Heart left ventricle (tissue), 16 donors: ENCODE measurements at regions not wholly inside any gene's neighbourhood (a gene's known extent, or its start where the extent isn't known, plus 50 kb on each side); places are given as distances from the start of the nearest gene placed in this dataset.

Experiments
- ATAC-seq, 4 donors: fragments of 200-7000 bp; cut with Tn5 transposase; one replicate each; pipeline ENCODE4 v1.9.1; 2020 to 2022; ENCODE audit warnings: moderate library complexity in 4 of 4, mild to moderate bottlenecking in 3 of 4, moderate number of reproducible peaks in 1 of 4
- DNase-seq, 5 donors: peaks; one replicate each; pipeline ENCODE4 v3.0.0-alpha.2; 2020
- H3K27ac ChIP-seq, 12 donors: fragments of 200-600 bp; sonication (generic) in 4 of 12; one replicate each; pipeline versions ENCODE4 v1.5.0 to v1.8.0; 2016 to 2022; ENCODE audit warnings: mild to moderate bottlenecking in 2 of 12
- H3K27me3 ChIP-seq, 9 donors: fragments of 200-600 bp; sonication (generic) in 2 of 9; one replicate each; pipeline versions ENCODE4 v1.5.1 to v1.8.0; 2016 to 2022; ENCODE audit warnings: mild to moderate bottlenecking in 3 of 9
- H3K36me3 ChIP-seq, 9 donors: fragments of 200-600 bp; sonication (generic) in 2 of 9; one replicate each; pipeline versions ENCODE4 v1.5.0 to v1.8.0; 2018 to 2022; ENCODE audit warnings: mild to moderate bottlenecking in 2 of 9
- H3K4me1 ChIP-seq, 12 donors: fragments of 200-600 bp; sonication (generic) in 4 of 12; one replicate each; pipeline versions ENCODE4 v1.5.0 to v1.8.0; 2016 to 2022; ENCODE audit warnings: mild to moderate bottlenecking in 3 of 12
- H3K4me3 ChIP-seq, 12 donors: fragments of 200-600 bp; sonication (generic) in 4 of 12; one replicate each; pipeline versions ENCODE4 v1.5.0 to v1.8.0; 2017 to 2022; ENCODE audit warnings: mild to moderate bottlenecking in 9 of 12, moderate library complexity in 4 of 12
- H3K9me3 ChIP-seq, 12 donors: fragments of 200-600 bp; sonication (generic) in 4 of 12; one replicate each; pipeline versions ENCODE4 v1.5.0 to v1.8.0; 2016 to 2022; ENCODE audit warnings: mild to moderate bottlenecking in 1 of 12
- POLR2A ChIP-seq, 2 donors: fragments of 450-650 bp; IDR thresholded peaks; one replicate each; pipeline ENCODE4 v1.6.1; 2017; ENCODE audit warnings: antibody characterized with exemption in 2 of 2, mild to moderate bottlenecking in 2 of 2, moderate library complexity in 2 of 2
- WGBS, 4 donors: extraction: QIAGEN DNeasy Blood & Tissue Kit in 2 of 4; methylation state at CpG; one replicate each; pipeline versions ENCODE4 v1.1.5 to v1.1.7; 2013 to 2018; 5-methylcytosine and 5-hydroxymethylcytosine counted together
- intact Hi-C, 10 donors: fragments of 100-400 bp; cut with DNase I; formaldehyde crosslinking; loops; one replicate each; pipeline versions ENCODE4 v1.11.1 to v1.14.2; 2022
- TF ChIP-seq, protein P1 (sequence below), 12 donors: fragments of 200-600 bp; sonication (generic) in 4 of 12; IDR thresholded peaks; one replicate each; pipeline versions ENCODE4 v1.5.0 to v1.8.0; 2018 to 2022; ENCODE audit warnings: antibody characterized with exemption in 12 of 12, mild to moderate bottlenecking in 5 of 12
- donor health status: ischemic (EF 13 %, LVEDD 7.1; RV severe dilation, severe dysfunction).
- donor health status: healthy with polysubstance abuse.
- donor health status: DM: no; HTN: yes; CAD: no.
- donor health status: DM: no; HTN: no; CAD: no.
- donor health status: ischemic (EF 25% LVEDD 6.9; RV normal size, moderate dysfunction).
- donor health status: ischemic (EF 25% LVEDD 5.7; RV mildly dilated, moderate dysfunction).
- donor health status: healthy.
- donor health status: DM: yes; HTN: yes; CAD: no.
- donor health status: ischemic (EF 35%, LVEDD 5.7; RV mildly dilated, moderate dysfunction).
- donor health status: nonischemic (EF 11% LVEDD 7.7; RV severe dilation, severe dysfunction).
- donor health status: DM: yes; HTN: yes; CAD: no.
- donor health status: PGD.
- donor health status: ischemic (EF 29% LVEDD 5.4; RV normal size, mild dysfunction).
- donor health status: nonischemic (EF 23%, LVEDD 6.1; RV moderate dilation, normal function).

DNA sequence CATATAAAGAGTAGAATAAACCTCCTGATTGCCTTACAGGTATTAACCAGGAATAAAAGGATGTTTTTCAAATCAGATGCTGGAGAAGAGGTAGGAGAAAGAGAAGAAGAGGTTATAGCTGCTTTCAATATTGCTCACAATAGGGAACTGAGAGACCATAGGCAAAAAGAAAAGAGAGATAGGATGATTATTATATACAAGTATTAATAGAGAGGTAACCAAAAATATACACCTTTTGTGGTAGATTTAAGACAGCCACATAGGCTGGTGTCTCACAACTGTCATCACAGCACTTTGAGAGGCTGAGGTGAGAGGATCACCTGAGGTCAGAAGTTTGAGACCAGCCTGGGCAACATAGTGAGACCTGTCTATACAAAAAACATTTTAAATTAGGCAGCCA, 119.7 kb downstream of the PSMG1 start:
- ATAC-seq (no peak), DNase-seq (no peak)
- no peak overlapping the region for H3K4me3 ChIP-seq
- no peaks in the 10 kb centered on the region for H3K36me3 ChIP-seq
- no peak overlapping the region for H3K27ac ChIP-seq
- H3K4me1 ChIP-seq: peaks cover 0 to 31% (median 20%) of the 10 kb centered on the region in 12 donors
- H3K27me3 ChIP-seq: no peaks in the 10 kb centered on the region
- H3K9me3 ChIP-seq: peaks cover 0 to 17% (median 2%) of the 10 kb centered on the region in 12 donors
- TF ChIP-seq POLR2A (IDR thresholded peaks at IDR 0.05): no peak
- TF ChIP-seq, protein P1, sequence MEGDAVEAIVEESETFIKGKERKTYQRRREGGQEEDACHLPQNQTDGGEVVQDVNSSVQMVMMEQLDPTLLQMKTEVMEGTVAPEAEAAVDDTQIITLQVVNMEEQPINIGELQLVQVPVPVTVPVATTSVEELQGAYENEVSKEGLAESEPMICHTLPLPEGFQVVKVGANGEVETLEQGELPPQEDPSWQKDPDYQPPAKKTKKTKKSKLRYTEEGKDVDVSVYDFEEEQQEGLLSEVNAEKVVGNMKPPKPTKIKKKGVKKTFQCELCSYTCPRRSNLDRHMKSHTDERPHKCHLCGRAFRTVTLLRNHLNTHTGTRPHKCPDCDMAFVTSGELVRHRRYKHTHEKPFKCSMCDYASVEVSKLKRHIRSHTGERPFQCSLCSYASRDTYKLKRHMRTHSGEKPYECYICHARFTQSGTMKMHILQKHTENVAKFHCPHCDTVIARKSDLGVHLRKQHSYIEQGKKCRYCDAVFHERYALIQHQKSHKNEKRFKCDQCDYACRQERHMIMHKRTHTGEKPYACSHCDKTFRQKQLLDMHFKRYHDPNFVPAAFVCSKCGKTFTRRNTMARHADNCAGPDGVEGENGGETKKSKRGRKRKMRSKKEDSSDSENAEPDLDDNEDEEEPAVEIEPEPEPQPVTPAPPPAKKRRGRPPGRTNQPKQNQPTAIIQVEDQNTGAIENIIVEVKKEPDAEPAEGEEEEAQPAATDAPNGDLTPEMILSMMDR (IDR thresholded peaks at IDR 0.05): no peak
- intact Hi-C loops: loop anchor here in 3 of 10 donors (5.0 to 10.0 kb wide), 3 partner anchors 66 to 329 kb away; no protein-coding TSS in a partner anchor

GRCh38 chr21:39062196-39062595, 121.1 kb downstream of the PSMG1 start:
- Histone ChIP-seq H3K36me3 (no peaks in the 10 kb centered on the region), H3K27me3 (no peaks in the 10 kb centered on the region), H3K4me3 (no peak overlapping the region), H3K4me1 (peaks cover 0 to 20% (median 13%) of the 10 kb centered on the region in 12 donors), H3K27ac (no peak overlapping the region), H3K9me3 (peaks cover 0 to 17% (median 2%) of the 10 kb centered on the region in 12 donors)
- ATAC-seq (peak in 1 of 4 donors; percentile 17), DNase-seq (peak in 1 of 5 donors; percentile 44)
- TF ChIP-seq, protein P1 (IDR thresholded peaks at IDR 0.05): no peak
- no peak for TF ChIP-seq POLR2A (IDR thresholded peaks at IDR 0.05)
- intact Hi-C loops: loop anchor here in 3 of 10 donors (5.0 to 10.0 kb wide), 3 partner anchors 65 to 327 kb away; no protein-coding TSS in a partner anchor
- WGBS, 4 donors: 93 to 100% (median 96%) methylated on average over 4 to 9 of the region's 9 CpGs

DNA sequence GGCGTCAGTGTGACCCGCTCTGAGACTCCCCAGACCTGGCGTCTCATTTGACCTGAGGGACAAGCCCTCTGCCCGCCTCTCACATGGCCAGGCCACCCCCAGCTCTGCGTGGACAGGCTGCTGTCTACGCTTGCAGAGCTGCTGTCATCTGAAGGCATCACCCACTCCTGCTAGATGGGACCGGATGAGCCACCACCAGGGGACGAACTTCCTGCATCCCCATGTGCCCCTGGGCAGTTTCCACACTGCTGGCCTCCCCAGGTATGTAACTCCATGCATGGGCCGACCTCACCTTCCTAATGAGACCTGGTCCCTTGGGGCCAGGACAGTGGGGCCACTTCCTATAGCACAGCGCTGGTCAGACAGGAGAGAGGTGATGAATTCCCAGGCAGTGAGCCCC, 121.5 kb downstream of the PSMG1 start:
- Histone ChIP-seq H3K4me3 (no peak overlapping the region), H3K4me1 (peaks cover 0 to 20% (median 10%) of the 10 kb centered on the region in 12 donors), H3K9me3 (peaks cover 0 to 17% (median 2%) of the 10 kb centered on the region in 12 donors), H3K27ac (no peak overlapping the region), H3K36me3 (no peaks in the 10 kb centered on the region), H3K27me3 (no peaks in the 10 kb centered on the region)
- TF ChIP-seq POLR2A (IDR thresholded peaks at IDR 0.05): no peak
- TF ChIP-seq, protein P1 (IDR thresholded peaks at IDR 0.05): no peak
- intact Hi-C loops: loop anchor here in 3 of 10 donors (5.0 to 10.0 kb wide), 3 partner anchors 64 to 327 kb away; no protein-coding TSS in a partner anchor
- DNase-seq (peak in 1 of 5 donors; percentile 54), ATAC-seq (no peak)
- 91 to 95% (median 94%) methylated on average over 9 to 10 of the region's 10 CpGs for WGBS, 4 donors

DNA sequence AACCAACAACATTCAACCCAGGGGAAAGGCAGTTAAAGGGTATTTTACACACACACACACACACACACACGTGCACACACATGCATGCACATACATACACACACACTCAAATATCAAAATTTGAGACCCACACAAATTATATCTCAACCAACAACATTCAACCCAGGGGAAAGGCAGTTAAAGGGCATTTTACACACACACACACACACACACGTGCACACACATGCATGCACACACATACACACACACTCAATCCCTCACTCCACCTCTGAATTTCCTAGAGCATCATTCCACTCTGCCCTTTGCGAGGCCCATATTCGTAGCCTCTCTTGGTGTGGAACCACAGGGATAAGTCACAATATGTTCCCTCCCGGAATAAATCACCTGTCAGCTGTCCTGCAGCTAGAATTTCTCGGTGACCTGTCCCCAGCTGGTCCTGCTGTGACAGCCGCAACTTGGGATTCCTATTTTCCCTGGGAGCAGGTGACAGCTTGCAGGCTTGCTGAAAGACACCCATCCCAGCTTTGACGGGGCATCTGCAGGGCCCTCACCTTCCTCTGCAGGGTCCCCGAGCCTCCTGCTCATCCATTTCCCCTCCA, 122.7 kb downstream of the PSMG1 start:
- Histone ChIP-seq H3K4me3 (no peak overlapping the region), H3K27me3 (no peaks in the 10 kb centered on the region), H3K27ac (no peak overlapping the region), H3K4me1 (peaks cover 0 to 19% (median 5%) of the 10 kb centered on the region in 12 donors), H3K36me3 (no peaks in the 10 kb centered on the region), H3K9me3 (peaks cover 0 to 17% (median 2%) of the 10 kb centered on the region in 12 donors)
- WGBS, 4 donors: 87 to 96% (median 94%) methylated on average over 9 of the region's 9 CpGs
- no peak for DNase-seq
- TF ChIP-seq POLR2A (IDR thresholded peaks at IDR 0.05): no peak
- TF ChIP-seq, protein P1 (IDR thresholded peaks at IDR 0.05): no peak
- no peak for ATAC-seq
- intact Hi-C loops: loop anchor here in 3 of 10 donors (5.0 to 10.0 kb wide), 3 partner anchors 63 to 326 kb away; no protein-coding TSS in a partner anchor
